Nephron progenitor cell (in vitro differentiated cells): ENCODE measurements at regions not wholly inside any gene's neighbourhood (a gene's known extent, or its start where the extent isn't known, plus 50 kb on each side); places are given as distances from the start of the nearest gene placed in this dataset.

Experiments
- DNase-seq: peaks from one replicate; pipeline ENCODE4 v3.0.0; 2021
- H3K27ac Mint-ChIP-seq: 2 replicates; pipeline ENCODE4 v1.8.0; 2021; ENCODE audit warnings: mild to moderate bottlenecking, moderate library complexity, mixed read lengths
- H3K27me3 Mint-ChIP-seq: 2 replicates; pipeline ENCODE4 v1.8.0; 2021; ENCODE audit warnings: mild to moderate bottlenecking, low read depth, mixed read lengths; ENCODE audit not compliant: poor library complexity
- H3K36me3 Mint-ChIP-seq: 2 replicates; pipeline ENCODE4 v1.8.0; 2021; ENCODE audit warnings: low read depth, mixed read lengths
- H3K4me1 Mint-ChIP-seq: 2 replicates; pipeline ENCODE4 v1.8.0; 2021; ENCODE audit warnings: mixed read lengths
- H3K4me3 Mint-ChIP-seq: 2 replicates; pipeline ENCODE4 v1.8.0; 2021; ENCODE audit warnings: mild to moderate bottlenecking, moderate library complexity, mixed read lengths
- H3K9me3 Mint-ChIP-seq: 2 replicates; pipeline ENCODE4 v1.8.0; 2021; ENCODE audit warnings: mild to moderate bottlenecking, moderate library complexity, mixed read lengths
- TF ChIP-seq, protein P1 (sequence below): fragments of 200-600 bp; sonication (generic); IDR thresholded peaks from 2 replicates; pipeline ENCODE4 v1.5.0; 2021; ENCODE audit warnings: antibody characterized with exemption

DNA sequence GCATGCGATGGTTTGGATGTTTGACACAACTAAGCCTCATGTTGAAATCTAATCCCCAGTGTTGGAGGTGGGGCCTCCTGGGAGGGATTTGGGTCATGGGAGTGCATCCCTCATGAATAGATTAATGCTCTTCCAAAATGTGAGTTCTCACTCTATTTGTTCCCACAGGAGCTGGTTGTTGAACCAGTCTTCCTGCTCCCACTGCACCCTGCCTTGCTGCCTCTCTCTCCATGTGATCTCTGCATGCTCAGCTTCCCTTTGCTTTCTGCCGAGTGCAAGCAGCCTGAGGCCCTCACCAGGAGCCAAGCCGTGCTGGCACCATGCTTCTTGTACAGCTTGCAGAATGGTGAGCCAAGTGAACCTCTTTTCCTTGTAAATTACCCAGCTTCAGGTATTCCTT is 206.8 kb downstream of the VAPA start:
- no peak overlapping the region for H3K27ac Mint-ChIP-seq
- no peak overlapping the region for H3K4me3 Mint-ChIP-seq
- H3K9me3 Mint-ChIP-seq, result peaks cover 26% of the 10 kb centered on the region
- peaks cover 8% of the 10 kb centered on the region for H3K27me3 Mint-ChIP-seq
- H3K4me1 Mint-ChIP-seq, result peaks cover 70% of the 10 kb centered on the region
- H3K36me3 Mint-ChIP-seq, result peaks cover 15% of the 10 kb centered on the region
- TF ChIP-seq, protein P1, sequence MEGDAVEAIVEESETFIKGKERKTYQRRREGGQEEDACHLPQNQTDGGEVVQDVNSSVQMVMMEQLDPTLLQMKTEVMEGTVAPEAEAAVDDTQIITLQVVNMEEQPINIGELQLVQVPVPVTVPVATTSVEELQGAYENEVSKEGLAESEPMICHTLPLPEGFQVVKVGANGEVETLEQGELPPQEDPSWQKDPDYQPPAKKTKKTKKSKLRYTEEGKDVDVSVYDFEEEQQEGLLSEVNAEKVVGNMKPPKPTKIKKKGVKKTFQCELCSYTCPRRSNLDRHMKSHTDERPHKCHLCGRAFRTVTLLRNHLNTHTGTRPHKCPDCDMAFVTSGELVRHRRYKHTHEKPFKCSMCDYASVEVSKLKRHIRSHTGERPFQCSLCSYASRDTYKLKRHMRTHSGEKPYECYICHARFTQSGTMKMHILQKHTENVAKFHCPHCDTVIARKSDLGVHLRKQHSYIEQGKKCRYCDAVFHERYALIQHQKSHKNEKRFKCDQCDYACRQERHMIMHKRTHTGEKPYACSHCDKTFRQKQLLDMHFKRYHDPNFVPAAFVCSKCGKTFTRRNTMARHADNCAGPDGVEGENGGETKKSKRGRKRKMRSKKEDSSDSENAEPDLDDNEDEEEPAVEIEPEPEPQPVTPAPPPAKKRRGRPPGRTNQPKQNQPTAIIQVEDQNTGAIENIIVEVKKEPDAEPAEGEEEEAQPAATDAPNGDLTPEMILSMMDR, result no peak
- no peak for DNase-seq

DNA sequence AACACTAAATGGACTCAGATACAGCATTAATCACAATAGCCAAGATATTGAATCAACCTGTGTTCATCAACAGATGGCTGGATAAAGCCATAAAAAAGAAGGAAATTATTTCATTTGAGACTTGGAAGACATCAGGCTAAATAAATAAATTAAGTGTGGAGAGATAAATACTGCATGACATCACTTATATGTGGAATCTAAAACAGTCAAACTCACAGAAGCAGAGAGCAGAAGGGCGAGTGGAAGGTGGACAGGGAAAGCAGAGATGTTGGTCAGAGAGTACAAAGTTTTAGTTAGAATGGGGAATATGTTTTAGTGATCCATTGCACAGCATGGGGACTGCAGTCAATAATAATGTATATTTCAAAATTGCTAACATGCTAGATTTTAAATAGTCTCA is 207.2 kb downstream of the VAPA start:
- Mint-ChIP-seq H3K27me3 (peaks cover 8% of the 10 kb centered on the region), H3K4me1 (peaks cover 66% of the 10 kb centered on the region), H3K36me3 (peaks cover 15% of the 10 kb centered on the region), H3K9me3 (peaks cover 26% of the 10 kb centered on the region), H3K4me3 (no peak overlapping the region), H3K27ac (no peak overlapping the region)
- TF ChIP-seq, protein P1, result no peak
- DNase-seq, result no peak

DNA sequence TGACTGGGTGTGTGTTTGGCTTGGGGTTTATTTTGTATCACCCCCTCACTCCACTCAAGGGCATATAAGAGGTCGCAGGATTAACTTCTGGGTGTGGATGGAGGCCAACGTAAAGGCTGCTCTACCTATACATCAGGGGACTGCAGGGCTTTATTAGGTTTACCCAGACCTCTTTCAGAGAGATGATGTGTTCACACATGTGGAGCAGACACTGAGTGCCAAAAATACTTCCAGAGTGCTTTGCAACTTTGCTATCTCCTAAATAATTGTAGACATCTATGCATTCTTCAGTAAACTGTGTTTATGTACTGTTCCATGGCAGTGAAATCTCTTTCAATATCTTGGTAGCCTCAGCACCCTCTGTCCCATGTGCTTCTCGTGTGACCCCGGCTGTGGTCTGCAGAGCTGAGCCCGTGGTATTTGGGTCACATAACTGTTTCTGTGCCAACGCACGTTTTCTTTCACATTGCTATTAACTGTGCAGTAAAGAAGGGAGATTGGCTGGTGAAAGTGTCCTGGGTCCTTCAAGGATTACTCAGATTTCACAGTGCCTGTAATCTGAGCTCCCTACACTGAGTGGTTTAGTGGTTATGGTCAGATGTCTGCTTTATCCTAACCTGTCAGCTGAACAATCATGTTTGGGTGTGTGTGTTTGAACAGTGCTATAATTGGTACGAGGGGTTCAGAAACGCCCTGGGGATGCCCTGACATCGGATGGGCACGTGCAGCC is 208.1 kb downstream of the VAPA start:
- Mint-ChIP-seq H3K27ac (peak overlapping the region; percentile 93), H3K9me3 (peaks cover 26% of the 10 kb centered on the region), H3K4me1 (peaks cover 60% of the 10 kb centered on the region), H3K36me3 (peaks cover 15% of the 10 kb centered on the region), H3K4me3 (no peak overlapping the region), H3K27me3 (peaks cover 9% of the 10 kb centered on the region)
- DNase-seq, result no peak
- TF ChIP-seq, protein P1, result no peak

DNA sequence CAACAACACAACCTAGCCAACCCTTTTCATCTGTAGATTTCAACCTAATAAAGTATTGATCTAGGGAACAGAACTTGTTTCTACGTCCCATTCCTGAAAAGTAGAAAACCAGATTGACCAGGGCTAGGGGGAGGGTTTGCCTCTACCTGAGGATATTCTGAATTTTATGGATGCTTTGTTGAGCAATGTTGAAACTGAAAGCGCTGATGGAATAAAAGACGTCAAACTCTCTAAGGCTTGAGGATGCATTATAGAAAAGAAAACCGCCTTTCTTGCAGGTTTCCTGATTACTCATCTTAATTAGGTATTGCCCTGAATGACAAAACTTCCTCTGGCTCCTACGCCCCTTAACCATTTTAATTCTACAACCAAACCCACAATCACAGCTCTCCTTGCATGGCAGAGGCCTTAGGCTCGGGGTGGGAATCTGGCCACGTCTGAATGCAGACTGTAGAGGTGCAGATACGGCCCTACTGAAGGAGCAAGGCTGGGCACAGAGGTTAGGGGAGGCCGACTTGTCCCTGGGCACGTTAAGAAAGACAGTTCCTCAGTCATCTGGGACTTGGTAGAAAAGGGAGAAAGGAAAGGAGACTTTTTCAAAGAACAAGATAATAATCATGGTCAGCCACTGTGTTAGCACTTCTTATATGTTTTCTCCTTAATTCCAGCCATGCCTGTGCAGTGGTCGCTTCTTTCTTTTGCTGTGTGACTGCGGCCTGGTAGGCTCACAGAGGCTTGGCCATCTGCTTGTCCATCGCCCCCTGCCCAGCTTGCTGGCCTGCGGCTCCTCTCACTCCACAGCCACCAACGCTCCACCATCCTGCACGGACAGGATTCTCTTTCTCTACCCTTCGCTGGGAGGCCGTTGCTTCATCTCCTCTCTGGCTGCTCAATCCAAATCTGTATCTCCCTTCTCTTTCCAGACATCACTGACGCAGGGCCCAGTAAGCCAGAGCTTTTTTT is 209.5 kb downstream of the VAPA start:
- H3K27me3 Mint-ChIP-seq, result peaks cover 13% of the 10 kb centered on the region
- TF ChIP-seq, protein P1, result no peak
- H3K4me1 Mint-ChIP-seq, result peaks cover 68% of the 10 kb centered on the region
- peak overlapping the region; percentile 79 for H3K27ac Mint-ChIP-seq
- H3K4me3 Mint-ChIP-seq, result no peak overlapping the region
- peaks cover 15% of the 10 kb centered on the region for H3K36me3 Mint-ChIP-seq
- DNase-seq, result no peak
- peaks cover 26% of the 10 kb centered on the region for H3K9me3 Mint-ChIP-seq

DNA sequence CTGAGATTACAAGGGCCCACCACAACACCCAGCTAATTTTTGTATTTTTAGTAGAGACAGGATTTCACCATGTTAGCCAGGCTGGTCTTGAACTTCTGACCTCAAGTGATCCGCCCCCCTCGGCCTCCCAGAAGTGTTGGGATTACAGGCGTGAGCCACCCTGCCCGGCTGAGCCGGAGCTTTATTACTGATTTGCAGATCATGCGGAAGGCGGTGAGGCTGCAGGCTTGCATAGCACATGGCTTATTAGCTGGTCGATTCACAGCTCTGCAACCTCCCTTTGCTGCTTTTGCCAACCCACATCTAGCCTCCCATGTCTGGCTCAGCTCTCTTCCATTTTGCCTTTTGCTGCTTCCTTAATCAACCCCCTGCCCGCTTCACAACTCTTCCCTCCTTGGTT is 210.3 kb downstream of the VAPA start:
- Mint-ChIP-seq H3K27me3 (peaks cover 13% of the 10 kb centered on the region), H3K9me3 (peaks cover 18% of the 10 kb centered on the region), H3K4me1 (peaks cover 76% of the 10 kb centered on the region)

More for the DNA sequence above, 210.3 kb downstream of the VAPA start:
- Mint-ChIP-seq H3K36me3 (peaks cover 7% of the 10 kb centered on the region), H3K4me3 (no peak overlapping the region), H3K27ac (peak overlapping the region; percentile 89)
- TF ChIP-seq, protein P1, result no peak
- DNase-seq, result no peak
